ENCODE measurements at regions not wholly inside any gene's neighbourhood (a gene's known extent, or its start where the extent isn't known, plus 50 kb on each side); places are given as distances from the start of the nearest gene placed in this dataset.
"Not testable (repeated sequence)": the region's sequence is repeated elsewhere in the genome, so short reads cannot be mapped to it uniquely, and the experiment has no call there.

DNA sequence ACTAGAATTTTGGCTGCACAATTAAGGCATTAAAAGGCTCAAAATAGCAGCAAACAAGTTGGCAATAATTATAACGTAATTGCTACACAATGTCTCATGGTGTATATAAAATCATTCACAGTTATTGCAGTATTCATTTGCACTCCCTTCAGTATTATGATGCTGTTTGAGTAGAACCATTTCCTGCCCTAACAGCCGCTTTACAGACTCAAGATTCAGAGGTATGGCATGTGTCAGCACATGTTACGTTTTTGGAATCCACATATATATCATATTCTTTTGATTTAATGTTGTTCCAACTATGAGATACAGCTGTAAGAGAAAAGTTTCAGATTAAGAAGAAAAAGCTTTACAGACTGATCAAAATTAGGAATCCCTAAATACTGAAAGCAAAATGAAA is 56.3 kb upstream of the NCKAP5 start:
- DNase-seq (ENCODE audit: low read depth), result no peak

DNA sequence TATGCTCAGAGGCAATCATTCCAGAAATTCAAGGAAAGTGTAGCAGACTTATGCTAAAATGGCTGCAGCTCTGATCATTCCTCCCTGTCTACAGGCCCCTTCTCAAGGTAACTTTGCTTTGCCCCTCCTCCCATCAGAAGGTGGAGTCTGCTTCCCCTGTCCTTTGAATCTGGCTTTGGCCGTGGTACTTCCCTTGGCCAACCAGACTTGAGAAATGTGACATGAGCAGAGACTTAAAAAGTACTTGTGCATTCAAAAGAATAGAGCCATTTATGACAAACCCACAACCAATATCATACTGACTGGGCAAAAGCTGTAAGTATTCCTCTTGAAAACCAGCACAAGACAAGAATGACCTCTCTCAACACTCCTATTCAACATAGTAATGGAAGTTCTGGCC is 59.5 kb upstream of the NCKAP5 start:
- no peak for DNase-seq (ENCODE audit: low read depth)

DNA sequence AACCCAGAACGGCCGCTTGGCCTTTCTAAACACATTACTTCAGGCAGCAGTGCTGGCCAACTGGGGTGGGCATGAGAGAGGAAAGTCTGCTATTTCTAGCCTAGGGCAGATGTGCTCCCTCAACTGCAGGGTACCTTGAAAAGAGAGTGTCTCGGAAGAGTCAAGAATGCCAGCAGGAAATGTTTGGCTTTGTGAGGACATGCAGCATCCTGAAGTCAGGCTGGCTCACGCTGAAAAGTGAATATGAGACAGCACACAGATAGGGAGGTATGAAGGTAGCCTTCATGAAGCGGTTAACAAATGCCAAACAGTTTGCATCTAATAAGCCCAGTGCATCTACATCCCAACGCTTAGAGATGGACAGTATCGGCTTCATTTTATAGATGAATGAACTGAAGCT is 65.0 kb upstream of the NCKAP5 start:
- no peak for DNase-seq (ENCODE audit: low read depth)

GRCh38 chr2:133633881-133634409 is 65.7 kb upstream of the NCKAP5 start:
- DNase-seq (ENCODE audit: low read depth), result no peak

DNA sequence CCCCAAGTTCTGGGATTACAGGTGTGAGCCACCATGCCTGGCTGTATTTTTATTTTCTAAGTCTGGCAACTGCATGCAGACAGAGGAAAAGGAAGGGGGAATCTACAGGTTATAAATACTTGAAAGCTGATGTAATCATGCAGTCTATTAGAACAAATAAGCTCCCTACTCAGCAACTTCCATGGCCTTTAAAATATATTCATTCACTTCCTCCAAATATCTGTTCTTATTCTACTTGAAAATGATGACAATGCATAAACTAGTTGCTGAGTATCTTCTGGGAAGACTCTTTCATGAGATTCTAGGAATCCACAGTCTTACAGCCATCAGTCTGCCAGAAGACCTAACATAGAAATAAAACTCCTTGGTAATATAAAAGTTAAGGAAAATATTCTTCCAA is 66.9 kb upstream of the NCKAP5 start:
- DNase-seq (ENCODE audit: low read depth), result no peak

- DNase-seq (ENCODE audit: low read depth), result no peak
Measured at GRCh38 chr2:133636287-133636686, 68.0 kb upstream of the NCKAP5 start.

- DNase-seq (ENCODE audit: low read depth), result no peak
Measured at GRCh38 chr2:133640103-133640502, 71.8 kb upstream of the NCKAP5 start.

GRCh38 chr2:133641497-133641896 is 73.2 kb upstream of the NCKAP5 start:
- no peak for DNase-seq (ENCODE audit: low read depth)

DNA sequence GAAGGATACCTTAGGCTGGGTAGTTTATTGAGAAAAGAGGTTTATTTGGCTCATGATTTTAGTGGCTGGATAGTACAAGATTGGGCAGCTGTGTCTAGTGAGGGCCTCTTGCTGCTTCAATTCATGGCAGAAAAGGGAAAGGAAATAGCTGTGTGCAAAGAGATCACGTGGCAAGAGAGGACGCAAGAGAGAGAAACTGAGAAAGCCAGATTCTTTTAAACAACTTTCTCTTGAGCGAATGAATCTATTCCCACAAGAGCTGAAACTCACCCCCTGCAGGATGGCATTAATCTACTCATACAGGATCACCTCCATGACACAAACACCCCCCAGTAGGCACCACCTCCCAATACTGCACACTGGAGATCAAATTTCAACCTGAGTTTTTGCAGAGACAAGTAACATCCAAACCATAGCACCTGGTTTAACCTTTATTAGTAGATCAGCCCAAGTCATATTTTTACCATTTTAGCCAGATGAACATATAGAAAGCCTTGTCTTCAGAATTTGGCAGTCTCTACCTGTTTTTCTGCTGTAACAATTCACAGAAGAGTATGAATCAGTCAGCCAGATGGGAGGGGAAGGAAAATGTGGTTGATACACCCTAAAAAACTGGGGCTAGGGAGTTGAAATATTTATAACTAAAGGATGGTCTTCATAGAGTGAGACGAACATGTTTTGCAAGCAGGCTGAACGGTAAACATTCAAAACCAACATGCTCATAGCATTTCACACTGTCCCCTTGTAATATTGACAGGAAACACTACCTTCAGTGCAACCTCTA is 73.9 kb upstream of the NCKAP5 start:
- no peak for DNase-seq (ENCODE audit: low read depth)

DNA sequence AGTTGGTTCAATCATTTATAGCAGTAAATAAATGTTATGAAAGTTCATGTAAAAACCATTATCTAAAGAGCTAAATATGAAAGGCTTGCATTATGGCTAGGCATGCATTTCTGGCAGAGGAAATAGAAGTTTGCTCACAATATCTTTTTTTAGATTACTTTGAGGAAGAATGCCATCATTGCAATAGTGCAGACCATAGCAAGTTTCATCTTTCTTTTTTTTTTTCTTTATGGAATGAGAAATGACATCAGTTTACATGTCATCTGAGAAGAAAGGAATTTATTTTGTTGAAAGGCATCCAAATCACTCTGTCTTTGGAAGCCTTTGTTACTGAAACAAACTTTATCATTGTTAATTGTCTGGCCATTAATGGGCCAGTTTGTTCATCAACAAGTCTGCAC is 74.5 kb upstream of the NCKAP5 start:
- DNase-seq (ENCODE audit: low read depth), result no peak

DNA sequence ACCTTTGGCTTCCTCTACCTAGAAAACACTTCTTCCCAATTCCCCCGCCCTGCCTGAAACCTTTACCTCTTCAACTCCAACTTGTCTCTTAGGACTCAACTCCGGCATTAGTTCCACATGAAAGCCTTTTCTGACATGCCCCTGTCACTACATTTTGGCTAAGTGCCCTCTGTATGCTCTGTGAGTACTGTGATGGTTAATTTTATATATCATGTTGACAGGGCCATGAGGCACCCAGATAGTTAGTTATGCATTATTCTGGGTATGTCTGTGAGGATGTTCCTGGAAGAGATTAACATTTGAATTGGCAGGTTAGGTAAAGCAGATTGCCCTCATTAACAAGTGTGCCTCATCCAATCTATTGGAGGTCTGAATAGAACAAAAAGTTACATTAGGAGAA is 75.6 kb upstream of the NCKAP5 start:
- no peak for DNase-seq (ENCODE audit: low read depth)

DNA sequence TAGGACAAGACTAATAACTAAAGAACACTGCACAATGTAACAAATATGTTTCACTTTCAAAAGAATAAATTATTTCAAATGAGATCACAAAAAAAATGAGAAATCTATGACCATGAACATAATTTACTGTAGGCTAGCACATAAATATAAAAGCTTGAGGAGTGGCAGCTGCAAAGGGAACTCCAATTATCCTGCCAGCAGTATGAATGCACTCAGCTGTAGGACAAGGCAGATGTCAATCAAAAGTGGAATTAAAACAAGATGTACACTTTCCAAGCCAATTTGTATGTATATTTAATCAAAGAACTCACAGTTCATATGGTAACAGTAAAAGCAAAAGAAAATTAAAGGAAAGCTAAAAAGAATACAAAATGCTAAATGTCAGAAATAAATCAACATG is 76.6 kb upstream of the NCKAP5 start:
- DNase-seq (ENCODE audit: low read depth), result no peak

DNA sequence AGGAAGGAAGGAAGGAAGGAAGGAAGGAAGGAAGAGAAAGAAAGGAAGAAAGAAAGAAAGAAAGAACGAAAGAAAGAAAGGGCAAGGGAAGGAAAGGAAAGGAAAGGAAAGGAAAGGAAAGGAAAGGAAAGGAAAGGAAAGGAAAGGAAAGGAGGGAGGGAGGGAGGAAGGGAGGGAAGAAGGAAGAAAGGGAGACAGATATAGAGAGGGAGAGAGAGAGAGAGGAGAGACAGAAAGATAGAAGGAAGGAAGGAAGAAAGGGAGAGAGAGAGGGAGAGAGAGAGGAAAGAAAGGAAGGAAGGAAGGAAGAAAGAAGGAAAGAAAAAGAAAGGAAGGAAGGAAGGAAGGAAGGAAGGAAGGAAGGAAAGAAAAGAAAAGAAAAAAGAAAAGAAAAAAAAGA is 79.1 kb upstream of the NCKAP5 start:
- DNase-seq (ENCODE audit: low read depth), result not testable (repeated sequence)

GRCh38 chr2:133651861-133652260 is 83.6 kb upstream of the NCKAP5 start:
- DNase-seq (ENCODE audit: low read depth), result no peak

DNA sequence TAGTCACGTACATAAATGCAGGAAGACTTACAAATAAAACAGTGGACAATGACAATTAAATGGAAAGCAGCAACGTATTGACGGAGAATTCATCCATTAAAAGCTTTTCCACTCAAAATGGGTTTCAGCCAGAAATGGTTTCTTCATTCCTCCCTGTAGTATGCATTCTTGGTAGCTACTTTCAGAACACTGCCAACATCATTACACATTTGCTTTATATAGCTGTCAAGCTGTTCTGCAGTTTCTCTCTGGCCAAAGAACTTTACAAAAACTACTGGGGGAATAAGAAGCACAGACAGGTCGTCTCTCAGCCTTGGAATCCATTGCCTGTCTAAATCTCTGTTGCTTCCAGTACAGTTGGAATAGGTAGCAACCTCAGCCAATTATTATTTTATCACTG is 84.1 kb upstream of the NCKAP5 start:
- peak; percentile 42 for DNase-seq (ENCODE audit: low read depth)

- DNase-seq (ENCODE audit: low read depth), result no peak
Measured at GRCh38 chr2:133653056-133653455, 84.8 kb upstream of the NCKAP5 start.

GRCh38 chr2:133654949-133655348 is 86.7 kb upstream of the NCKAP5 start:
- no peak for DNase-seq (ENCODE audit: low read depth)

GRCh38 chr2:133655610-133656009 is 87.3 kb upstream of the NCKAP5 start:
- DNase-seq (ENCODE audit: low read depth), result no peak

DNA sequence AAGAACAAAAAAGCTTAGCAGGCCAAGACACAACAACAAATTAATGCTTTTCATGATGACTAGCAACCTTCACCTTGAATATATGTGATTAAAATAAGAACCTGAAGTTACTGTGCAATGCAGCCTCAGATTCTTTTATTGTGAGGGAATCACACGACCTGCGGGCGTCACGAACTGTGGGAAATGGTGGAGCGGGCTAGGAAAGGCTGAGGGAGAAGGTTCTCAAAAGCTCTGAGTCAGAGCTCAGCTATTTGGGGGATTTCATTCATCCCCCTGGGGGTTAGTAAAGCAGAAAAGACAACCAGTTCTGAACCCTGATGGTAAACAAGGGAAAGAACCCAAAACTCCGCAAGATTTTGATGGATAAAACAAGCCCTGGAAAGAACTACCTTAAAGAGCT is 89.3 kb upstream of the NCKAP5 start:
- no peak for DNase-seq (ENCODE audit: low read depth)

- DNase-seq (ENCODE audit: low read depth), result no peak
Measured at GRCh38 chr2:133658020-133658903, 90.0 kb upstream of the NCKAP5 start.

DNA sequence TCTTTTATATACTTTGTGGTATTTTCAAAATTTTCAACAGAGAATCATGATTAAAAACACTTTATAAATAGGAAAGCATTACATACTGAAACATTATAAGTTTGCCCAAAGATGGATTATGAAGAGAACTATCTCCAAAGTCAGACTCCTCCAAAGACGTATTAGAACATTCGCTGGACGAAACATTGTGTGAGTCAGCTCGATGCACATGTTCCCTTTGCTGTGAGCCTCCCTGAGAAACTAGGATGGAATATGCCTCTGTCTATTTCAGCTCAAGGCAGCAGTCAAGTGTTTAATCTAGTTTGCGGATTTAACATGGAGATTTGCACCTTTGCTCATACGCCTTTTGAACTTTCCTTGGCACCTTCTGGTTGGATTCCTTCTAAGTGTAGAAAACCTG is 92.2 kb upstream of the NCKAP5 start:
- no peak for DNase-seq (ENCODE audit: low read depth)

GRCh38 chr2:133661392-133661791 is 93.1 kb upstream of the NCKAP5 start:
- DNase-seq (ENCODE audit: low read depth), result no peak

GRCh38 chr2:133666621-133667020 is 98.4 kb upstream of the NCKAP5 start:
- DNase-seq (ENCODE audit: low read depth), result no peak

Measured in stromal cell of bone marrow (primary cell).